ENCODE measurements at regions not wholly inside any gene's neighbourhood (a gene's known extent, or its start where the extent isn't known, plus 50 kb on each side); places are given as distances from the start of the nearest gene placed in this dataset.

DNA sequence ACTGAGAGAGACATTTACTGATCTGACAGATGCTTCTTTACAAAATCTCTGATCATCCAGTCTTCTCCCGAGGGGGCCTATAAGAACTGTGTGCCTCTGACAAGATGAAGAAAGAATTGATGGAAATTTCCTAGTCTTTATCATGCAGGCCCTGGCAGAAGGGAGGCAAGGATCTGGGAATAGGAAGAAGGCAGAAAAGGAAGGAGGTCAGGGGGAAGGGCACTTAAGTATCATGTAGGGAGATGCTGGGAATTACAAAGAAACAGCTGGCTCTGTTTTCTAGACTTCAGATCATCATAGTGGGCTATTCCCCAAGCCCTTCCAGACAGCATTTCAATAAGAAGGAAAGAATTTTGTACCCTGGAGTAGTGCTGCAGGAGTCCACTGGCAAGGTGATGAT is 243.3 kb upstream of the MOCS1 start:
- Histone ChIP-seq H3K4me2 (ENCODE audit: low read depth, low read length, poor library complexity, severe bottlenecking) (no peak overlapping the region), H3K36me3 (ENCODE audit: insufficient read depth, low read length) (no peaks in the 10 kb centered on the region), H3K4me1 (ENCODE audit: low read length) (no peaks in the 10 kb centered on the region), H2AFZ (ENCODE audit: low read length) (no peak overlapping the region), H4K20me1 (ENCODE audit: insufficient read depth, low read depth, low read length) (no peaks in the 10 kb centered on the region), H3K4me3 (ENCODE audit: low read length) (no peak overlapping the region), H3K27ac (ENCODE audit: low read length) (no peak overlapping the region), H3K27me3 (ENCODE audit: low read length) (0 out of 2 replicates have a peak, but pooled peaks cover 3% of the 10 kb centered on the region), H3K79me2 (ENCODE audit: low read length) (no peaks in the 10 kb centered on the region), H3K9ac (ENCODE audit: low read length) (no peak overlapping the region), H3K9me3 (ENCODE audit: low read length) (no peaks in the 10 kb centered on the region), H3K9me2 (replicated peaks; ENCODE audit: insufficient read depth, low read length) (no peaks in the 10 kb centered on the region)
- DNase-seq: no peak

DNA sequence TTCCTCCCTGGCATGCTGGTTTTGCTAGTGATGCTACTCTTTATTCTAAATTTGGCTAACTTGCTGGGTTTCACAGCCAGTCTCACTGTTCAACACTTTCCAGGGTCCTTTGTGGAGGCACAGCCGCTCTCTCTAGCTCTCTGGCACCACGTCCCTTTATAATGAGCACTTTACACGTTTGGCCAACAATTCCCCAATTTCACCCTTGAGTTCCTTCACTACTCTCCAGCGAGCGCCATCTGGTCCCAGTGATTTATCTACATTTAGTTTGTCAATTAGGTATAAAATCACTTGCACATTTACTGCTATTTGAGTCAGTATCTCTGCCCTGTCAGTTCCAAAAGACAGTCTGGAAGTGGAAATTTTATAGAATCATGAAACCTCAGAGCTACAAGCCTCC is 241.9 kb upstream of the MOCS1 start:
- Histone ChIP-seq H3K4me2 (ENCODE audit: low read depth, low read length, poor library complexity, severe bottlenecking) (no peak overlapping the region), H3K27me3 (ENCODE audit: low read length) (no peaks in the 10 kb centered on the region)
- DNase-seq: no peak

DNA sequence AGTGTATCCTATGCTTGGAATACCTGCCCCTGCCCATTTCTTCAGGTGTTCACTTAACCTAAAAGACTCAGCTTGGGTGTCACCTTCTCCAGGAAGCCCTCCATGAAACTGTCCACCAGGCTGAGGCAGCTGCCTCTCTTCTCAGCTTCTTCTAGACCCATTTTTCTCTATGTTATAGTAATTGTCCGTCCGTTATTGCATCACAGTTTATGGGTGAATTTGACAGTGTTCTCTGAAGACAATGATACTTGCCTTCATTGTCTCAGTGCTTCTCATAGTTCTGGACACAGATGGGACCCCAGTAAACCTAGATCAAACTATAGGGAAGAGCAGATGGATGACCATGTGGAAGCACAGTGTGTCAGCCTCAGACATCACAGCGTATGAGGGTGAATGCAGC is 238.0 kb upstream of the MOCS1 start:
- no peaks in the 10 kb centered on the region for H3K27me3 ChIP-seq (ENCODE audit: low read length)
- H3K9ac ChIP-seq (ENCODE audit: low read length): no peak overlapping the region
- H2AFZ ChIP-seq (ENCODE audit: low read length): no peak overlapping the region
- no peaks in the 10 kb centered on the region for H4K20me1 ChIP-seq (ENCODE audit: insufficient read depth, low read depth, low read length)
- no peak overlapping the region for H3K4me3 ChIP-seq (ENCODE audit: low read length)
- no peak for DNase-seq
- no peak overlapping the region for H3K27ac ChIP-seq (ENCODE audit: low read length)
- H3K4me2 ChIP-seq (ENCODE audit: low read depth, low read length, poor library complexity, severe bottlenecking): no peak overlapping the region
- H3K79me2 ChIP-seq (ENCODE audit: low read length): no peaks in the 10 kb centered on the region
- no peaks in the 10 kb centered on the region for H3K9me2 ChIP-seq (replicated peaks; ENCODE audit: insufficient read depth, low read length)
- no peaks in the 10 kb centered on the region for H3K9me3 ChIP-seq (ENCODE audit: low read length)
- H3K4me1 ChIP-seq (ENCODE audit: low read length): no peaks in the 10 kb centered on the region
- no peaks in the 10 kb centered on the region for H3K36me3 ChIP-seq (ENCODE audit: insufficient read depth, low read length)

More for the DNA sequence above, 241.9 kb upstream of the MOCS1 start:
- Histone ChIP-seq H3K4me1 (ENCODE audit: low read length) (no peaks in the 10 kb centered on the region), H3K36me3 (ENCODE audit: insufficient read depth, low read length) (no peaks in the 10 kb centered on the region), H3K4me3 (ENCODE audit: low read length) (no peak overlapping the region), H2AFZ (ENCODE audit: low read length) (no peak overlapping the region), H3K9me2 (replicated peaks; ENCODE audit: insufficient read depth, low read length) (no peaks in the 10 kb centered on the region), H3K27ac (ENCODE audit: low read length) (no peak overlapping the region), H4K20me1 (ENCODE audit: insufficient read depth, low read depth, low read length) (no peaks in the 10 kb centered on the region), H3K79me2 (ENCODE audit: low read length) (no peaks in the 10 kb centered on the region), H3K9ac (ENCODE audit: low read length) (no peak overlapping the region), H3K9me3 (ENCODE audit: low read length) (no peaks in the 10 kb centered on the region)

DNA sequence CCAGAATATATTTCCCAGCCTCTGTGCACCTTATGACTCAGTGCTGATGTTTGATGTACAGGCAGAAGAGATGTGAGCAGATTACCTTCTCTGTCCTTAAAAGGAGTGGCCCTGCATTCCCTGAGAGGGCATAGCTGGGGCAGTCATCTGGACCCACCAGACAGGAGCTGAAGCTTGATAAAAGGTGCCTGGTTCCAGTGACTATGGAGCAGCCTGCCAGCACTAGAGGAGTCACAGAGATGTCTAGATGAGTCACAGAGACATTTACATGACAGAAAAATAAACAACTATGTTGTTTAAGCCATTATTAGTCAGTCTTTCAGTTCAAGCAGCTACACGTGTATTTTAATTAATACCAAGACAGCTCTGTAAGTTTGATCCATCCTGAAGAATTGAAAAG is 237.1 kb upstream of the MOCS1 start:
- no peak for DNase-seq
- H3K4me2 ChIP-seq (ENCODE audit: low read depth, low read length, poor library complexity, severe bottlenecking): no peak overlapping the region
- H3K4me3 ChIP-seq (ENCODE audit: low read length): no peak overlapping the region

DNA sequence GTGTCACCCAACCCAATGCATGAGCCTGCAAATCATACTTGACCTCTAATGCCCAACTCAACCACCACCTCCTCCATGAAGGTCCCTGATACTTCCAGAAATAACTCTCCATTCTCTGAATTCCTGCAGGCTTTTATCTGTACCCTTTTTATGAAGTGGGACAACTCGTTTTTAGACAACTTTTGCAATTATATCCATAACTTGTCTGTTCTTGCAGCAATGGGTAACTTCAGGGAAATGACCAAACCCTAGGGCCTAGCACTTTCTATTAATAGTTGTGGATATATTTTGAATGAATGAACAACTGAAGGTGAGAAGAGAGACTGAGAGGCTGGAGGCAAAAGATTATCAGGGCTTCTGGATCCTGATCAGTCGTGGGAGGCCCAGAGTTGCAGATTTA is 236.6 kb upstream of the MOCS1 start:
- H3K79me2 ChIP-seq (ENCODE audit: low read length): no peaks in the 10 kb centered on the region
- H3K27ac ChIP-seq (ENCODE audit: low read length): no peak overlapping the region
- H3K4me3 ChIP-seq (ENCODE audit: low read length): no peak overlapping the region
- H3K9me2 ChIP-seq (replicated peaks; ENCODE audit: insufficient read depth, low read length): no peaks in the 10 kb centered on the region
- H3K9ac ChIP-seq (ENCODE audit: low read length): no peak overlapping the region
- no peaks in the 10 kb centered on the region for H3K9me3 ChIP-seq (ENCODE audit: low read length)
- H4K20me1 ChIP-seq (ENCODE audit: insufficient read depth, low read depth, low read length): no peaks in the 10 kb centered on the region
- no peak for DNase-seq
- H3K27me3 ChIP-seq (ENCODE audit: low read length): no peaks in the 10 kb centered on the region
- no peaks in the 10 kb centered on the region for H3K36me3 ChIP-seq (ENCODE audit: insufficient read depth, low read length)
- no peak overlapping the region for H2AFZ ChIP-seq (ENCODE audit: low read length)
- H3K4me1 ChIP-seq (ENCODE audit: low read length): no peaks in the 10 kb centered on the region
- no peak overlapping the region for H3K4me2 ChIP-seq (ENCODE audit: low read depth, low read length, poor library complexity, severe bottlenecking)

More for the DNA sequence above, 237.1 kb upstream of the MOCS1 start:
- Histone ChIP-seq H3K79me2 (ENCODE audit: low read length) (no peaks in the 10 kb centered on the region), H3K9me2 (replicated peaks; ENCODE audit: insufficient read depth, low read length) (no peaks in the 10 kb centered on the region), H3K36me3 (ENCODE audit: insufficient read depth, low read length) (no peaks in the 10 kb centered on the region), H3K9me3 (ENCODE audit: low read length) (no peaks in the 10 kb centered on the region), H2AFZ (ENCODE audit: low read length) (no peak overlapping the region), H3K4me1 (ENCODE audit: low read length) (no peaks in the 10 kb centered on the region), H3K27ac (ENCODE audit: low read length) (no peak overlapping the region), H3K27me3 (ENCODE audit: low read length) (no peaks in the 10 kb centered on the region), H4K20me1 (ENCODE audit: insufficient read depth, low read depth, low read length) (no peaks in the 10 kb centered on the region), H3K9ac (ENCODE audit: low read length) (no peak overlapping the region)

DNA sequence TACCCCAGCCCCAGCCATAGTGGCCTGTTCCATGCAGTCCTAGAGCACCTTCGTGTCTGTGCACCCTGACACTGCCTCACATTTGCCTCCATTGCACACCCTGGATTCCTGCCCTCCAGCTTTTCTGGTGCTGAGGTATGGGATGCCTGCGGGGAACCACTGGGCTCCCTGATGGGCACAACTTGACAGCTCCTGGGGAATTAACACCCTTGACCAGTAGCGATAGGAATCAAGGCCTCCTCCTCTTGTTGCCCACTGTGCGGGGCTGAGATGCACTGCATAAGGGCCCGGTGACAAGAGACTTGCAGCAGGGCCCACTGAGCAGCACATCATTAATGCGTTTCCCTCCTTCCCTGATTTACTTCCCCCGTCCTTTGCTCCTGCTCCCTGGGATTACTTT is 235.6 kb upstream of the MOCS1 start:
- H3K9me3 ChIP-seq (ENCODE audit: low read length): no peaks in the 10 kb centered on the region
- H3K4me1 ChIP-seq (ENCODE audit: low read length): no peaks in the 10 kb centered on the region
- H3K27me3 ChIP-seq (ENCODE audit: low read length): no peaks in the 10 kb centered on the region

DNA sequence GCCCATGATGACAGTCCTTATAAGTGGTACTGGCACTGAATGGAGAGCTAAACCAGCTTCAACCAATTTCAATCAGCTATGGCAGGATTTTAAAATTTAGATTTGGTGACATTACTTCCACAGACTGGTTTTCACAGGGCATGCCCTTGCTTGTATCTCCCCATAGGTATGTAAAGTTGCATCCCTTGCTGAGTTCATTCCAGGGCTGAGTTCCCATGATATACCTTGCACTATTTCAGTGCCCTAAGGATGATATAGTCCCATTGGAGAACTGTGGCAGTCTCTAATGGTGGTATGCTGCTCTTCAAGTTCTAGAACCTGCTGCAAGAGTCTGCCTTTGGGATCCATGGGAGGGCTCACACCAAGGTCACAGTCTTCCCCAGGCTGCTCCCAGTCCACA is 232.7 kb upstream of the MOCS1 start:
- Histone ChIP-seq H3K4me3 (ENCODE audit: low read length) (no peak overlapping the region), H3K27me3 (ENCODE audit: low read length) (no peaks in the 10 kb centered on the region), H3K9ac (ENCODE audit: low read length) (no peak overlapping the region), H3K79me2 (ENCODE audit: low read length) (no peaks in the 10 kb centered on the region), H3K27ac (ENCODE audit: low read length) (no peak overlapping the region), H2AFZ (ENCODE audit: low read length) (no peak overlapping the region), H3K4me2 (ENCODE audit: low read depth, low read length, poor library complexity, severe bottlenecking) (no peak overlapping the region), H3K4me1 (ENCODE audit: low read length) (no peaks in the 10 kb centered on the region), H3K9me2 (replicated peaks; ENCODE audit: insufficient read depth, low read length) (no peaks in the 10 kb centered on the region), H4K20me1 (ENCODE audit: insufficient read depth, low read depth, low read length) (no peaks in the 10 kb centered on the region), H3K36me3 (ENCODE audit: insufficient read depth, low read length) (no peaks in the 10 kb centered on the region), H3K9me3 (ENCODE audit: low read length) (no peaks in the 10 kb centered on the region)
- DNase-seq: no peak

More for the DNA sequence above, 235.6 kb upstream of the MOCS1 start:
- Histone ChIP-seq H3K36me3 (ENCODE audit: insufficient read depth, low read length) (no peaks in the 10 kb centered on the region), H4K20me1 (ENCODE audit: insufficient read depth, low read depth, low read length) (no peaks in the 10 kb centered on the region), H3K79me2 (ENCODE audit: low read length) (no peaks in the 10 kb centered on the region), H3K4me2 (ENCODE audit: low read depth, low read length, poor library complexity, severe bottlenecking) (no peak overlapping the region), H3K27ac (ENCODE audit: low read length) (no peak overlapping the region), H3K4me3 (ENCODE audit: low read length) (no peak overlapping the region), H3K9me2 (replicated peaks; ENCODE audit: insufficient read depth, low read length) (no peaks in the 10 kb centered on the region), H3K9ac (ENCODE audit: low read length) (no peak overlapping the region), H2AFZ (ENCODE audit: low read length) (no peak overlapping the region)
- no peak for DNase-seq

DNA sequence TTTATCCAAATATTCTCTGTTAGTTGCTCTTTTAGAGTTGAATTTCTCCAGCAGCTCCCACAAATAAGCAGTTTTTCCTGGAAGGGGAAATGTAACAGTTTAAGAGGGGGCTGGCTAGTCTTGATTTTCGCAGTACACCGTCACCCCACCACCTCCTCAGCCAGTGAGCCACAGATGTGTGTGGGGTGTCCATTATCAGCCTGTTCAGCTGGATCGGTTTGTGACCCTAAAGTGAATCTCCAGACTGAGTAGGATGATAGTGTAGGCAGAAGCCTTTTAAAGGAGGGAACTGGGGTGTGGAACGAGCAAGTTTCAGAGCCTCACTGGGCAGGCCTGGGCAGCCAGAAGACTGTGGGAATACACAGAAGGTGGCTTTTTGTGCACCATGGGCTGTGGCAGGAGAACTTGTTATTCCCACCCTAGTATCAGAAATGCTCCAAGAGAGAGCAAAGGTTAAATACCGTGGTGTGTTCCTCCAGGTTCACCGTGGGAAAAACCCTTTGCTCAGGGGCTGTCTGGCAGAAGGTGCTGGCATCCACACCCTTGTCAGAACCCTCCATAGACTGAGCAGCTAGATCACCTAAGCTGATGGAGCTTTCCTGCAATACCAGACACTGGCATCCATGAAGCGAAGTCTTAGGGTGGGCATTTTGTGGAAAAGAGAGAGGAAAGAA is 230.9 kb upstream of the MOCS1 start:
- no peaks in the 10 kb centered on the region for H3K27me3 ChIP-seq (ENCODE audit: low read length)
- H3K9me3 ChIP-seq (ENCODE audit: low read length): no peaks in the 10 kb centered on the region
- H3K4me1 ChIP-seq (ENCODE audit: low read length): no peaks in the 10 kb centered on the region
- no peak overlapping the region for H3K4me3 ChIP-seq (ENCODE audit: low read length)
- H3K9me2 ChIP-seq (replicated peaks; ENCODE audit: insufficient read depth, low read length): no peaks in the 10 kb centered on the region
- no peak overlapping the region for H3K27ac ChIP-seq (ENCODE audit: low read length)
- no peak overlapping the region for H2AFZ ChIP-seq (ENCODE audit: low read length)
- H4K20me1 ChIP-seq (ENCODE audit: insufficient read depth, low read depth, low read length): no peaks in the 10 kb centered on the region
- H3K79me2 ChIP-seq (ENCODE audit: low read length): no peaks in the 10 kb centered on the region
- no peak overlapping the region for H3K9ac ChIP-seq (ENCODE audit: low read length)
- DNase-seq: no peak
- no peak overlapping the region for H3K4me2 ChIP-seq (ENCODE audit: low read depth, low read length, poor library complexity, severe bottlenecking)
- H3K36me3 ChIP-seq (ENCODE audit: insufficient read depth, low read length): no peaks in the 10 kb centered on the region
